ENCODE measurements at regions not wholly inside any gene's neighbourhood (a gene's known extent, or its start where the extent isn't known, plus 50 kb on each side); places are given as distances from the start of the nearest gene placed in this dataset.

GRCh38 chr3:164467007-164467406, 611.3 kb downstream of the SI start:
- no peak for DNase-seq
- no peaks in the 10 kb centered on the region for H3K27me3 Mint-ChIP-seq (ENCODE audit: low read depth in 3 of 3)
- no peak overlapping the region for H3K27ac ChIP-seq (ENCODE audit: low read depth in 1 of 2, low read length in 2 of 2)
- H3K9me3 ChIP-seq (replicated peaks in 1 of 2; ENCODE audit: control insufficient read depth in 1 of 2, insufficient read depth in 1 of 2, low read length in 2 of 2), result peaks cover 0 to 6% of the 10 kb centered on the region in 2 donors
- H3K4me1 ChIP-seq (ENCODE audit: control insufficient read depth in 1 of 2, insufficient read depth in 2 of 2, low read length in 2 of 2), result no peaks in the 10 kb centered on the region
- H3K4me2 ChIP-seq (replicated peaks; ENCODE audit: extremely low read depth, low read length, poor library complexity, severe bottlenecking), result no peak overlapping the region
- no peak overlapping the region for H3K9ac ChIP-seq (ENCODE audit: insufficient read depth, low read length, poor library complexity, severe bottlenecking)
- WGBS (ENCODE audit: insufficient coverage), result no CpG with 5 or more reads among the region's 1 CpG
- TF ChIP-seq CTCF (IDR thresholded peaks at IDR 0.05), result no peak
- intact Hi-C loops (cut with micrococcal nuclease), result no loop called here
- no peaks in the 10 kb centered on the region for H3K36me3 Mint-ChIP-seq
- no peaks in the 10 kb centered on the region for H3K79me2 ChIP-seq (ENCODE audit: insufficient read depth, low read length)
- H3K4me3 ChIP-seq (replicated peaks in 1 of 3; ENCODE audit: low read depth in 2 of 3, low read length in 3 of 3), result no peak overlapping the region
- H3K4me3 Mint-ChIP-seq, result no peak overlapping the region
- no peak overlapping the region for H2AFZ ChIP-seq (ENCODE audit: insufficient read depth, low read depth, low read length, poor library complexity, severe bottlenecking)
- no peak overlapping the region for H3K27ac Mint-ChIP-seq
- H3K27me3 ChIP-seq (ENCODE audit: control insufficient read depth in 2 of 2, insufficient read depth in 2 of 2, low read length in 2 of 2), result no peaks in the 10 kb centered on the region
- peaks cover 0 to 15% (median 4%) of the 10 kb centered on the region in 7 donors for H3K9me3 Mint-ChIP-seq
- no peaks in the 10 kb centered on the region for H3K4me1 Mint-ChIP-seq
- no peaks in the 10 kb centered on the region for H4K20me1 ChIP-seq (ENCODE audit: insufficient read depth, low read length)
- no peaks in the 10 kb centered on the region for H3K36me3 ChIP-seq (replicated peaks in 1 of 2; ENCODE audit: control insufficient read depth in 1 of 2, insufficient read depth in 2 of 2, low read length in 2 of 2)

- Histone ChIP-seq H3K36me3 (replicated peaks in 1 of 2; ENCODE audit: control insufficient read depth in 1 of 2, insufficient read depth in 2 of 2, low read length in 2 of 2) (no peaks in the 10 kb centered on the region), H3K9me3 (replicated peaks in 1 of 2; ENCODE audit: control insufficient read depth in 1 of 2, insufficient read depth in 1 of 2, low read length in 2 of 2) (peaks cover 0 to 6% of the 10 kb centered on the region in 2 donors), H3K27me3 (ENCODE audit: control insufficient read depth in 2 of 2, insufficient read depth in 2 of 2, low read length in 2 of 2) (no peaks in the 10 kb centered on the region), H3K9ac (ENCODE audit: insufficient read depth, low read length, poor library complexity, severe bottlenecking) (no peak overlapping the region), H4K20me1 (ENCODE audit: insufficient read depth, low read length) (no peaks in the 10 kb centered on the region), H3K4me1 (ENCODE audit: control insufficient read depth in 1 of 2, insufficient read depth in 2 of 2, low read length in 2 of 2) (no peaks in the 10 kb centered on the region), H3K27ac (ENCODE audit: low read depth in 1 of 2, low read length in 2 of 2) (no peak overlapping the region), H2AFZ (ENCODE audit: insufficient read depth, low read depth, low read length, poor library complexity, severe bottlenecking) (no peak overlapping the region), H3K79me2 (ENCODE audit: insufficient read depth, low read length) (no peaks in the 10 kb centered on the region), H3K4me2 (replicated peaks; ENCODE audit: extremely low read depth, low read length, poor library complexity, severe bottlenecking) (no peak overlapping the region), H3K4me3 (replicated peaks in 1 of 3; ENCODE audit: low read depth in 2 of 3, low read length in 3 of 3) (no peak overlapping the region)
- no CpG with 5 or more reads among the region's 2 CpGs for WGBS (ENCODE audit: insufficient coverage)
- H3K9me3 Mint-ChIP-seq, result peaks cover 0 to 14% (median 5%) of the 10 kb centered on the region in 7 donors
- intact Hi-C loops (cut with micrococcal nuclease), result no loop called here
- DNase-seq, result no peak
- H3K27ac Mint-ChIP-seq, result no peak overlapping the region
- no peaks in the 10 kb centered on the region for H3K4me1 Mint-ChIP-seq
- TF ChIP-seq CTCF (IDR thresholded peaks at IDR 0.05), result no peak
- H3K4me3 Mint-ChIP-seq, result no peak overlapping the region
- H3K36me3 Mint-ChIP-seq, result no peaks in the 10 kb centered on the region
- no peaks in the 10 kb centered on the region for H3K27me3 Mint-ChIP-seq (ENCODE audit: low read depth in 3 of 3)
Observed at GRCh38 chr3:164465172-164465571, 613.1 kb downstream of the SI start.

Measured in CD14-positive monocyte (primary cell).